C4-2B (cell line): ENCODE measurements at regions not wholly inside any gene's neighbourhood (a gene's known extent, or its start where the extent isn't known, plus 50 kb on each side); places are given as distances from the start of the nearest gene placed in this dataset.

Experiments
- ZFX ChIP-seq: fragments of 450-650 bp; IDR thresholded peaks from 2 replicates; pipeline ENCODE4 v1.6.1; 2017
- TF ChIP-seq, protein P1 (sequence below): fragments of 450-650 bp; conservative IDR thresholded peaks from 2 replicates; pipeline ENCODE4 v1.5.1; 2017; ENCODE audit warnings: mild to moderate bottlenecking

DNA sequence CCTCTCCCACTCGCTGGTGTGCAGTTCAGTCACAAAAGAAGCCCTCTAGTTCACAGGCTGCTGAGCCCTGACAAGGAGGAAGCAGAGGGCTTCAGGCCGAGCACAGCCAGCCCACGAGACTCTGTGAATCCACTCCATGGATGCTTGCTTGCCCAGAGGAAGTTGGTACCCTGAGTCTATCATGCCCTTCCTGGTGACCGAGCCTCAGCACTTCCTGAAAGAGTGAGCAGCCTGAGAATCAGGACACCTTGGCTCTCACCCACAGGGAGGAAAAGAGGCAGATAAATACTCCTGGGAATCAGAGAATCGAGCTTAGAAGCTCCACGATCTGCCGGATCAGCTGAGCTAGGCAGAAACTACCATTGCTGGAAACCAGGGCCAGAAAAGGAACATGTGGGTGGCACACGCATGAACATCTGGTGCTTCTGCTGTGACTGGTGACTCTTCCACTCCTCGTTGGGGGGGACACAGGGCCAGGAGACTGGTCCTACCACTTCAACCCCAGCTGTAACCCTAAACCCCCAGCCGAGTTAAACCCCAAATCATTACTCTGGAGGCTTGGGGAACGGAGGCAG is 376.3 kb upstream of the CAMK1G start:
- TF ChIP-seq, protein P1, sequence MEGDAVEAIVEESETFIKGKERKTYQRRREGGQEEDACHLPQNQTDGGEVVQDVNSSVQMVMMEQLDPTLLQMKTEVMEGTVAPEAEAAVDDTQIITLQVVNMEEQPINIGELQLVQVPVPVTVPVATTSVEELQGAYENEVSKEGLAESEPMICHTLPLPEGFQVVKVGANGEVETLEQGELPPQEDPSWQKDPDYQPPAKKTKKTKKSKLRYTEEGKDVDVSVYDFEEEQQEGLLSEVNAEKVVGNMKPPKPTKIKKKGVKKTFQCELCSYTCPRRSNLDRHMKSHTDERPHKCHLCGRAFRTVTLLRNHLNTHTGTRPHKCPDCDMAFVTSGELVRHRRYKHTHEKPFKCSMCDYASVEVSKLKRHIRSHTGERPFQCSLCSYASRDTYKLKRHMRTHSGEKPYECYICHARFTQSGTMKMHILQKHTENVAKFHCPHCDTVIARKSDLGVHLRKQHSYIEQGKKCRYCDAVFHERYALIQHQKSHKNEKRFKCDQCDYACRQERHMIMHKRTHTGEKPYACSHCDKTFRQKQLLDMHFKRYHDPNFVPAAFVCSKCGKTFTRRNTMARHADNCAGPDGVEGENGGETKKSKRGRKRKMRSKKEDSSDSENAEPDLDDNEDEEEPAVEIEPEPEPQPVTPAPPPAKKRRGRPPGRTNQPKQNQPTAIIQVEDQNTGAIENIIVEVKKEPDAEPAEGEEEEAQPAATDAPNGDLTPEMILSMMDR, result no peak
- no peak for TF ChIP-seq ZFX
